ENCODE measurements at regions not wholly inside any gene's neighbourhood (a gene's known extent, or its start where the extent isn't known, plus 50 kb on each side); places are given as distances from the start of the nearest gene placed in this dataset.

DNA sequence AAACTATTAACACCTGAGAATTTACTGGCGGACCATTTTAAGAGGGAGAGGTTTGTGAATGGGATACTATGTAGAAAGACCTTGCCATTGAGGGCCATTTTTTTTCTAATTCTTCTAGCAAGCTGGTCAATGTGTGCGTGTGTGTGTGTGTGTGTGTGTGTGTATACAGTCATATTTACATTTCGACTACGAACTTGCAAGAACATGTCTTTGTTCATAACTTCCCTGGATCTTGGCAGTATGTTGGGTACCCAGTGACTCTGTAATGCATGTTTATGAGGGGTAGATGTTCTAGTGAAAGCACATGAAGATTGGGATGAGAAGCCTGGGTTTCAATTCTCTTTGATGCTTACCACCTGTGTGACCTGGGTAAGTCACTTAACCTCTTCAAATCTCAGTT lies 133.6 kb downstream of the UBE2E3 start:
- Mint-ChIP-seq H3K36me3 (ENCODE audit: unreplicated experiment) (no peaks in the 10 kb centered on the region), H3K4me3 (ENCODE audit: unreplicated experiment) (no peak overlapping the region), H3K27me3 (ENCODE audit: unreplicated experiment) (no peaks in the 10 kb centered on the region), H3K27ac (ENCODE audit: unreplicated experiment) (no peak overlapping the region), H3K9me3 (ENCODE audit: unreplicated experiment) (no peaks in the 10 kb centered on the region), H3K4me1 (ENCODE audit: unreplicated experiment) (no peaks in the 10 kb centered on the region)
- TF ChIP-seq, protein P1, sequence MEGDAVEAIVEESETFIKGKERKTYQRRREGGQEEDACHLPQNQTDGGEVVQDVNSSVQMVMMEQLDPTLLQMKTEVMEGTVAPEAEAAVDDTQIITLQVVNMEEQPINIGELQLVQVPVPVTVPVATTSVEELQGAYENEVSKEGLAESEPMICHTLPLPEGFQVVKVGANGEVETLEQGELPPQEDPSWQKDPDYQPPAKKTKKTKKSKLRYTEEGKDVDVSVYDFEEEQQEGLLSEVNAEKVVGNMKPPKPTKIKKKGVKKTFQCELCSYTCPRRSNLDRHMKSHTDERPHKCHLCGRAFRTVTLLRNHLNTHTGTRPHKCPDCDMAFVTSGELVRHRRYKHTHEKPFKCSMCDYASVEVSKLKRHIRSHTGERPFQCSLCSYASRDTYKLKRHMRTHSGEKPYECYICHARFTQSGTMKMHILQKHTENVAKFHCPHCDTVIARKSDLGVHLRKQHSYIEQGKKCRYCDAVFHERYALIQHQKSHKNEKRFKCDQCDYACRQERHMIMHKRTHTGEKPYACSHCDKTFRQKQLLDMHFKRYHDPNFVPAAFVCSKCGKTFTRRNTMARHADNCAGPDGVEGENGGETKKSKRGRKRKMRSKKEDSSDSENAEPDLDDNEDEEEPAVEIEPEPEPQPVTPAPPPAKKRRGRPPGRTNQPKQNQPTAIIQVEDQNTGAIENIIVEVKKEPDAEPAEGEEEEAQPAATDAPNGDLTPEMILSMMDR (IDR thresholded peaks at IDR 0.05) = no peak
- DNase-seq (ENCODE audit: extremely low spot score, unreplicated experiment) = no peak

DNA sequence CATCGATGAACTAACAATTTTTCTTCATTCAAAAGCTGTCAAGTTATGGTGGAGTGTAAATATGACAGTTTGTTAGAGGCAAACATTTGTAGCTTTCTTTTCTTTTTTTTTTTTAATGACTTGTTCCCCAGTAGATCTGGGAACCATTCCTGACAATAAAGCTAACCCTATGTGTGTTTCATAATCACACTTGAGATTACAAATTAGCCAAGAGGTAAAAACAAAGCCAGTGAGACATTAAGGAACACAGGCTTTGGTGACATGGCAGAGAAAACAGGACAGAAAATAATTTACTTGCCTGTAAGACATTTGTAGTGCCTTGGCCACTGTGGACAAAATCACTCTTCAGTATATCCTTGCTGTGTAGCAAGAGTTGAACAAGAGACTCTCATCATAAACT lies 135.9 kb downstream of the UBE2E3 start:
- H3K27me3 Mint-ChIP-seq (ENCODE audit: unreplicated experiment) = no peaks in the 10 kb centered on the region
- TF ChIP-seq, protein P1 (IDR thresholded peaks at IDR 0.05) = no peak
- no peaks in the 10 kb centered on the region for H3K36me3 Mint-ChIP-seq (ENCODE audit: unreplicated experiment)
- no peak overlapping the region for H3K27ac Mint-ChIP-seq (ENCODE audit: unreplicated experiment)
- no peaks in the 10 kb centered on the region for H3K9me3 Mint-ChIP-seq (ENCODE audit: unreplicated experiment)
- H3K4me1 Mint-ChIP-seq (ENCODE audit: unreplicated experiment) = no peaks in the 10 kb centered on the region
- DNase-seq (ENCODE audit: extremely low spot score, unreplicated experiment) = no peak
- H3K4me3 Mint-ChIP-seq (ENCODE audit: unreplicated experiment) = no peak overlapping the region

DNA sequence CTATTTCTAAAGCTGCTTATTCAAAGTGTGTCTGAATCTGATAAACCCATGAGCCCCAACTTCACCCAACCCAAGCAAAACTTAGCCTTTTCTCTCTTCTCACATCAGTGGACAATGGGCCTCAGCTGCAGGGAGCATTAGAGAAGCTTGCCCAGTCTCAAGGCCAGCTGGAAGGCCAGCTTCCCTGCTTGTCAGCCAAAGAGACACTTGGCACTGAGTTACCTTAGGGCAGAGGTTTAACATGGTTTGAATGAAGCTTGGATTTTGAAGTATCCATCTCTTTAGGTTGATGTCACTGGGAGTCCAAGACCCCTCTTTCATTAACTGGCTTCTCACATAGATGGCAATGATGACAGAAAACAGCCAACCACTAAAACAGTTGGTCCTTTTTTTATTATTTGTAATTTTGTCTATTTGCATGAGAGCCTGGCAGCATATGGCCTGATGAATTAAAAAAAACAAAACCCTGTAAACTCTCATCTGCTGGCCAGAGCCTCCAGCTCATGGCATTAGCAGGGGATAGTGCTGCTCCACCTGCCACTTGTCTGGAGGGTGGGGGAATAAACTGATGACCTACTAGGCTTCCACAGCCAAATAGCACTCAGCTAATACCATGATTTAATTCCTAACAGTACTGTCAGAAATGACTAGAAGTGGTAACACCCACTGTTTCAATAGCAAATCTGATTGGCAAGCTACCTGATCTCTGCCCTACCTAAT lies 137.0 kb downstream of the UBE2E3 start:
- no peak overlapping the region for H3K27ac Mint-ChIP-seq (ENCODE audit: unreplicated experiment)
- no peak overlapping the region for H3K4me3 Mint-ChIP-seq (ENCODE audit: unreplicated experiment)
- TF ChIP-seq, protein P1 (IDR thresholded peaks at IDR 0.05) = no peak
- DNase-seq (ENCODE audit: extremely low spot score, unreplicated experiment) = no peak
- H3K27me3 Mint-ChIP-seq (ENCODE audit: unreplicated experiment) = no peaks in the 10 kb centered on the region
- no peaks in the 10 kb centered on the region for H3K9me3 Mint-ChIP-seq (ENCODE audit: unreplicated experiment)
- no peaks in the 10 kb centered on the region for H3K4me1 Mint-ChIP-seq (ENCODE audit: unreplicated experiment)
- H3K36me3 Mint-ChIP-seq (ENCODE audit: unreplicated experiment) = no peaks in the 10 kb centered on the region

DNA sequence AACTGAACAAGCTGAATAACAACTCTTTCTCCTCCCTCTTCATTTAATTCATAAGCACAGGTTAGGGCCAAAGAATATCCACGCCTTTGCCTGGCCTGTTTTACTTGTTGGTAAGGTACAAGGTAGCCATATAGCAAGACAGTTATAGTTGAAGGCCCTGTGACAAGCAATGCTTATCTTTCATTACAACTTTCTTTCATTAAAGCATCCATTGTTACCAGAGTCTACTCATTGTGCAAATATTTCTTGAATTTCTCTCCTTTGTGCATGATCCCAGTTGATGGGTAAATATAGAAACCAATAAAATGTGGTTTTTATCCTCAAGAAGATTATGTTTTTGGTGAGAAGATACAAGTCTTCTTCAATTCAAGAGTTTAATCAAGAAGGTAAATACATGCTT lies 140.2 kb downstream of the UBE2E3 start:
- Mint-ChIP-seq H3K36me3 (ENCODE audit: unreplicated experiment) (no peaks in the 10 kb centered on the region), H3K9me3 (ENCODE audit: unreplicated experiment) (no peaks in the 10 kb centered on the region), H3K27ac (ENCODE audit: unreplicated experiment) (no peak overlapping the region), H3K4me3 (ENCODE audit: unreplicated experiment) (no peak overlapping the region), H3K27me3 (ENCODE audit: unreplicated experiment) (no peaks in the 10 kb centered on the region), H3K4me1 (ENCODE audit: unreplicated experiment) (peaks cover 18% of the 10 kb centered on the region)
- TF ChIP-seq, protein P1 (IDR thresholded peaks at IDR 0.05) = no peak
- DNase-seq (ENCODE audit: extremely low spot score, unreplicated experiment) = no peak

DNA sequence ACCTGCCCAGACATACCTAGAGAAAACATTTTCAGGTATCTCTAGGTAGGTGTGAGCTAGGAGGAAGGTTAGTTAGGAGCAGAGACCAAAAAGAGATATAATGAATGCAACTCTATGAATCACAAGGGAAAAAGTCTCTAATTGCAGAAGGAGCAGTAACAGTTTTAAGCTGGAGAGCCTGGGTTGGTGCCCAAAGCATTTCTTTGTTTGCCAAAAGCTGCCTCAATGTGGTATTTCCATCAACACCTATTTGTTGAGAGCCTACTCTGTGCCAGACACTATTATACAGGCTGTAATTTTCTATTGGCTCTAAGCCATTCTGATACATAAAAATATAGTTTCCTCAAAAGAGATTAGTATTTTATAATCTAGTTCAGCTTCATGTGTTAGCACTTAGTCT lies 141.6 kb downstream of the UBE2E3 start:
- H3K4me3 Mint-ChIP-seq (ENCODE audit: unreplicated experiment) = no peak overlapping the region
- H3K4me1 Mint-ChIP-seq (ENCODE audit: unreplicated experiment) = peaks cover 18% of the 10 kb centered on the region
- H3K36me3 Mint-ChIP-seq (ENCODE audit: unreplicated experiment) = no peaks in the 10 kb centered on the region
- TF ChIP-seq, protein P1 (IDR thresholded peaks at IDR 0.05) = no peak
- no peak for DNase-seq (ENCODE audit: extremely low spot score, unreplicated experiment)
- no peaks in the 10 kb centered on the region for H3K27me3 Mint-ChIP-seq (ENCODE audit: unreplicated experiment)
- H3K27ac Mint-ChIP-seq (ENCODE audit: unreplicated experiment) = no peak overlapping the region
- H3K9me3 Mint-ChIP-seq (ENCODE audit: unreplicated experiment) = no peaks in the 10 kb centered on the region
